ENCODE measurements at regions not wholly inside any gene's neighbourhood (a gene's known extent, or its start where the extent isn't known, plus 50 kb on each side); places are given as distances from the start of the nearest gene placed in this dataset.

DNA sequence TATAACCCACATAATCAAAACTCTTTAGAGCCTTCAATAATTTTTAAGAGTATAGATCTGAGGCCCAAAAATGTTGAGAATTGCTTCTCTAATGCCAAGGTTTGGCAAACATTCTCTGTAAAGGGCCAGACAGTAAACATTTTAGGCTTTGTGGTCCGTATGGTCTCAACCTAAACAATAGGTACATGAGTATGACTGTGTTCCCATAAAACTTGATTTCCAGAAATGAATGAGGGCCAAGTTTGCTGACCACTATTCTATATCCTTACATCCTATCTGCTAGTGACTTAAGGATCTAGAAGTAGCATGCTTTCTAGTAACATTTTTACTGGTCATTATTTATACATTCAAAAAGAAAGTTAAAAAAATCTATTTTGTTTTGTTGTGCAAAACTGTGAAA, 58.9 kb downstream of the MPP7 start:
- TF ChIP-seq, protein P1, sequence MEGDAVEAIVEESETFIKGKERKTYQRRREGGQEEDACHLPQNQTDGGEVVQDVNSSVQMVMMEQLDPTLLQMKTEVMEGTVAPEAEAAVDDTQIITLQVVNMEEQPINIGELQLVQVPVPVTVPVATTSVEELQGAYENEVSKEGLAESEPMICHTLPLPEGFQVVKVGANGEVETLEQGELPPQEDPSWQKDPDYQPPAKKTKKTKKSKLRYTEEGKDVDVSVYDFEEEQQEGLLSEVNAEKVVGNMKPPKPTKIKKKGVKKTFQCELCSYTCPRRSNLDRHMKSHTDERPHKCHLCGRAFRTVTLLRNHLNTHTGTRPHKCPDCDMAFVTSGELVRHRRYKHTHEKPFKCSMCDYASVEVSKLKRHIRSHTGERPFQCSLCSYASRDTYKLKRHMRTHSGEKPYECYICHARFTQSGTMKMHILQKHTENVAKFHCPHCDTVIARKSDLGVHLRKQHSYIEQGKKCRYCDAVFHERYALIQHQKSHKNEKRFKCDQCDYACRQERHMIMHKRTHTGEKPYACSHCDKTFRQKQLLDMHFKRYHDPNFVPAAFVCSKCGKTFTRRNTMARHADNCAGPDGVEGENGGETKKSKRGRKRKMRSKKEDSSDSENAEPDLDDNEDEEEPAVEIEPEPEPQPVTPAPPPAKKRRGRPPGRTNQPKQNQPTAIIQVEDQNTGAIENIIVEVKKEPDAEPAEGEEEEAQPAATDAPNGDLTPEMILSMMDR (IDR thresholded peaks at IDR 0.05; ENCODE audit: borderline replicate concordance), result no peak
- DNase-seq, result no peak
- H3K36me3 ChIP-seq, result no peaks in the 10 kb centered on the region
- no peak overlapping the region for H3K27ac ChIP-seq (replicated peaks)
- intact Hi-C loops (cut with micrococcal nuclease), result loop anchor here (5.0 kb wide), 1 partner anchor 797 kb away; no protein-coding TSS in a partner anchor
- H3K4me1 ChIP-seq, result no peaks in the 10 kb centered on the region
- H3K9me3 ChIP-seq (replicated peaks), result no peaks in the 10 kb centered on the region
- H3K4me3 ChIP-seq, result no peak overlapping the region
- no peaks in the 10 kb centered on the region for H3K27me3 ChIP-seq (ENCODE audit: low read depth)

DNA sequence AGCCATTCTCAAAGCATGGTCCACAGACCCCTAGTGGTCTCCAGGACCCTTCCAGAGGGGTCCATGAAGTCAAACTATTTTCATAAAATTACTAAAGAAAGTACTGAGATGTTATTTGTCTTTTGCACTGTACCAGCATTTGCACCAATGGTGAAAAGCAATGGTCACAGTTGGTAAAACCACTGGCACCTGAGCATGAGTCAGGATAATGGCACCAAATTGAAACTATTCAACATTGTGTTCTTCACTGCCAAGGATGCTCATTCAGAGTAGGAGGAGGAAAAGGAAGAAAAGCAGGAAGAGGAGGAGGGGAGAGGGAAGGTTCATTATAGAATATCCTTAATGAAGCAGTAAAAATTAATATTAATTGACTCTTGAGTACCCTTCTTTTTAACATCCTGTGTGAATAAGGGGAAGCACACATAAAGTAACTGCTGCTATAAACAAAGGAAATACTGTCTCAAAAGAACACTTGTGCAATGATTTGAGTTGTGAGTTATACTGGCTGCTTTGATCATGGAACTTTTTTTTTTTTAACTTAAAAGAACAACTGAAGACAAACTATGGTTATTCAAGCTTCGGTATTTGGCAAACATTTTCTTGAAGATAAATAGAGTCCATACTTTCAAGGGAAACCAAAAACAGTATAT, 60.2 kb downstream of the MPP7 start:
- Histone ChIP-seq H3K4me1 (no peaks in the 10 kb centered on the region), H3K4me3 (no peak overlapping the region), H3K36me3 (no peaks in the 10 kb centered on the region), H3K27ac (replicated peaks) (no peak overlapping the region), H3K27me3 (ENCODE audit: low read depth) (no peaks in the 10 kb centered on the region), H3K9me3 (replicated peaks) (no peaks in the 10 kb centered on the region)
- intact Hi-C loops (cut with micrococcal nuclease), result loop anchor here (5.0 kb wide), 1 partner anchor 795 kb away; no protein-coding TSS in a partner anchor
- DNase-seq, result no peak
- TF ChIP-seq, protein P1 (IDR thresholded peaks at IDR 0.05; ENCODE audit: borderline replicate concordance), result no peak

DNA sequence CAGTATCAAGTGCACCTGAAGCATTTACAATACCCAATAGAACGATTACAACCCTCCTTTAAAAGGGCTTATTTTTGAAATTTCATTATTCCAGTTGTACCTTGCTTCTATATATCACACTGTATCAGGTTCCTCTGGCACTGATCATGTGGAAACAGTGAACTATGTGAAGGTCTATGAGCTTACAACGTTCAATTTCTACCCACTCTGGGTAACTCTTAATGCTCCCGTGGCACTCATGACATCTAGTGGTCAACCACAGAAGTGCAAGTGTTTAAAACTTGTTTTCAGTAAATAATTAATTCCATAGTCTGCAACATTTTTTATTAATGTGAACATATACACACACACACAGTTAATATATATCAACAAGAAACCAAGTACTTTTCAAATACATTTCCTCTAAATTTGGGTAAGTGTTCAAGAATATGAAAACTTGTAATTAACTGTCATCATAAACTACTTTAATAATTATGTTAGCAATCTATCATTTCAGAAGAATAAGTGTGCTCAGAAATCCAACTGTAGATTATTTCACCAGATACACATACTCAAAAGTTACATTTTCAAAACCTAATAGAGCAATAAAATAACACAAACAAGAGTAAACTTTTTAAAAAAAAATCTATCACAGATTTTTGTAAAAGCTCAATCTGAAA, 61.0 kb downstream of the MPP7 start:
- no peak for DNase-seq
- intact Hi-C loops (cut with micrococcal nuclease), result loop anchor here (5.0 kb wide), 1 partner anchor 795 kb away; no protein-coding TSS in a partner anchor
- Histone ChIP-seq H3K27ac (replicated peaks) (no peak overlapping the region), H3K4me1 (no peaks in the 10 kb centered on the region), H3K4me3 (no peak overlapping the region), H3K36me3 (no peaks in the 10 kb centered on the region), H3K9me3 (replicated peaks) (no peaks in the 10 kb centered on the region), H3K27me3 (ENCODE audit: low read depth) (no peaks in the 10 kb centered on the region)
- TF ChIP-seq, protein P1 (IDR thresholded peaks at IDR 0.05; ENCODE audit: borderline replicate concordance), result peak; percentile 95

DNA sequence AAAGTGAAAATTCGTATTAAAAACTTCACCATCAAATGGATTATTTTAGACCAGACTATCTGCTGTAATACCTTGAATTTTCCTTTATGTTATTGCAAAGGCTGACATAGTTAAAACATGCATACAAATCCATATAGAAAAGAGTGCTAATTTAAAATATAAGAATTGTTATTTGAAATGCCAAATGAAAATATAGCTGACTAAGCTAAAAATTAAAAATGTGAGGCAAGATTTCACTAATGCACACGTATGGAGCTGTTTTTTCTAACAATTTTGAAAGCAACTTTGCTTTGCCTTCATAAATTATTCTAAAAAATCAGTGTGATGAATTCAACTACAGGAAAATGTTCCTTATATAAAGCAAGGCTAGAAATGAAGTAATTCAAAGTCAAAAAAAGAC, 62.5 kb downstream of the MPP7 start:
- no peak overlapping the region for H3K27ac ChIP-seq (replicated peaks)
- TF ChIP-seq, protein P1 (IDR thresholded peaks at IDR 0.05; ENCODE audit: borderline replicate concordance), result no peak
- no peak for DNase-seq
- H3K4me3 ChIP-seq, result no peak overlapping the region
- H3K36me3 ChIP-seq, result no peaks in the 10 kb centered on the region
- no peaks in the 10 kb centered on the region for H3K4me1 ChIP-seq
- intact Hi-C loops (cut with micrococcal nuclease), result loop anchor here (5.0 kb wide), 1 partner anchor 793 kb away; no protein-coding TSS in a partner anchor
- no peaks in the 10 kb centered on the region for H3K9me3 ChIP-seq (replicated peaks)
- no peaks in the 10 kb centered on the region for H3K27me3 ChIP-seq (ENCODE audit: low read depth)

DNA sequence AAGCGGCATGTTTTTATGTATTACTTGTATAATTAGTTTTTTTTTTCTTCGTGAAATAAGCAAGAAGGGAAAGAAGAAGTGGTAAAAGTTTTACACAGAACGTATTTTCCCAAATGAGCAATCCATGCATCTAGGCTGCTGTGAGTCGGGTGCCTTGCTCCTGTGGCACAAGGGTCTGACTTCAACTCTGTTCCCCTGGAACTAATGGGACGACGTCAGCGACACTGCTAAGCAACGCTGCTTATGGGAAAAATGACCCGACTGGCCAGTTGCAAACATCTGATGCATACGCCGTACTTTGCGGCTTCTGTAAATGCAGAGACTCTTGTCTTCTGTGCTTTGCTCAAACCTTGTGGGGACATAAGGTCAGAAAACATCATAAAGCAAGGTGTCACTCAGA, 66.3 kb downstream of the MPP7 start:
- no peak for DNase-seq
- no peaks in the 10 kb centered on the region for H3K27me3 ChIP-seq (ENCODE audit: low read depth)
- no peaks in the 10 kb centered on the region for H3K36me3 ChIP-seq
- intact Hi-C loops (cut with micrococcal nuclease), result no loop called here
- no peaks in the 10 kb centered on the region for H3K4me1 ChIP-seq
- H3K27ac ChIP-seq (replicated peaks), result no peak overlapping the region
- no peaks in the 10 kb centered on the region for H3K9me3 ChIP-seq (replicated peaks)
- TF ChIP-seq, protein P1 (IDR thresholded peaks at IDR 0.05; ENCODE audit: borderline replicate concordance), result no peak
- H3K4me3 ChIP-seq, result no peak overlapping the region

All from left ventricle myocardium inferior (tissue), 1 donor.